D721Med (cell line): ENCODE measurements at regions not wholly inside any gene's neighbourhood (a gene's known extent, or its start where the extent isn't known, plus 50 kb on each side); places are given as distances from the start of the nearest gene placed in this dataset.

Experiments
- DNase-seq: peaks from one replicate; pipeline ENCODE4 v3.0.0; 2011; ENCODE audit warnings: low spot score; ENCODE audit not compliant: insufficient read length
- FAIRE-seq: peaks from 2 replicates; lab custom pipeline; 2011; peaks lifted over from hg19 to GRCh38; lab: Jason Lieb, UNC
- CTCF ChIP-seq: IDR thresholded peaks from 2 replicates; pipeline ENCODE4 v1.5.1; 2012; ENCODE audit warnings: mild to moderate bottlenecking, control low read depth; ENCODE audit not compliant: insufficient read depth; ENCODE audit errors: missing control alignments

DNA sequence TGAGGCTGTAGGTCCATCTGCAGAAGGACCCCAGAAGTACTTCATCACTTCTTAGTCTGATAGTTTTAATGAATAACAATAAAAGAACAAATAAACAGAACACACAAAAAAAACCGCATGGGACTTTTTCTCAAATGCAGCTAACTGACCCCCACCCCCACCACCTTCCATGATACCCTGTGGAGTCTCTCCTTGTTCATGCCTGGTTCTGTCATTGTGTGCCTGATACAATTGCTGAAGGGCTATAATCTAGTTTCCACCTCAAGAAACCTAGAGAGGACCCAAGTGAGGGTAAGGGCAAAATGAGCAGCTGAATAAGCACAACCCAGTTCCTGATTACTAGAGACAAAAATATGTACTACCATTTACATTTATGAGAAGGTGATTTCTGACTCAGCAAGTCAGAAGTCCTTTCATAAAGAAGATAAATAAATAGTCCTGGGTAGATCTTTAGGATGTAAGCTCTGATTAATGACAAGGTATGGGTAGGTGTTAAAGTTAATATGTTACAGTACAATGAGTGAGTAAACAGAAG, 155.1 kb downstream of the TMA16 start:
- FAIRE-seq, result peak; percentile 77
- no peak for TF ChIP-seq CTCF
- no peak for DNase-seq

DNA sequence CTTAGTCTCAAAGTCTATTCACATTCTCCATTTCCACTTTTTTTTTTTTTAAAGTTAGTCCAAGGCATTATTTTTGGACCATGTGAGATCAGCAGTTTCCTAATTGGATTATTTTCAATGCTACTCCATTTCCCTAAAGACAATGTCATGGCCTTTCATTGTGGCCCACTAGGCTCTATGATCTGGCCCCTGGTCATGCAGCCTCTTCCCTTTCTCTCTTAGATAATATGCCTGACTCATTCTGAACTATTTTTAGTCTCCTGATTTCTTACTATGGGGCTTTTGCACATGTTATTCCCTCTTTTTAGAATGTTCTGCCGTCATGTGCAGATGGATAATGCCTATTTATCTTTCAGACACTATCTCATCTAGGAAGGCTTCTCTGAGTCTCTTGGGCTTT, 157.3 kb downstream of the TMA16 start:
- TF ChIP-seq CTCF, result no peak
- FAIRE-seq (no peak), DNase-seq (no peak)

- DNase-seq (no peak), FAIRE-seq (no peak)
- TF ChIP-seq CTCF, result no peak
Observed at GRCh38 chr4:163654621-163655020, 160.1 kb downstream of the TMA16 start.

DNA sequence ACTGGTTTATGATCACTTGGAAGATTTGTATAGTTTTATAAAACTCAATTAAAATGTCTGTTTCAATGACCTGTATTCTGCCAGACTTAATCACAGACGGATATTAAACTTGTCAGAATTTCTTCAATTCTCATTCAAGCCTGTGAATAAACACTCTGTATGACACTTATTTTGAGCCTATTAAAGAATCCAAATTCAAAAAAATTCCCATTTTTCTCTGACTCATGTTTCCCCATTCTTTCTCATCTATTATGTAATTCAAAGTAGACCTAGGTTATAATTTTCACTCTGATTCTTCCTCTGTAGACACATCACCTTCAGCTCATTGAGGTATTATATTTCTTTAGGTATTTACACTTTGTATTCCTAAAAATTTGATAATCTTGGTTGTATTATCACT, 166.1 kb downstream of the TMA16 start:
- FAIRE-seq (no peak), DNase-seq (no peak)
- no peak for TF ChIP-seq CTCF

DNA sequence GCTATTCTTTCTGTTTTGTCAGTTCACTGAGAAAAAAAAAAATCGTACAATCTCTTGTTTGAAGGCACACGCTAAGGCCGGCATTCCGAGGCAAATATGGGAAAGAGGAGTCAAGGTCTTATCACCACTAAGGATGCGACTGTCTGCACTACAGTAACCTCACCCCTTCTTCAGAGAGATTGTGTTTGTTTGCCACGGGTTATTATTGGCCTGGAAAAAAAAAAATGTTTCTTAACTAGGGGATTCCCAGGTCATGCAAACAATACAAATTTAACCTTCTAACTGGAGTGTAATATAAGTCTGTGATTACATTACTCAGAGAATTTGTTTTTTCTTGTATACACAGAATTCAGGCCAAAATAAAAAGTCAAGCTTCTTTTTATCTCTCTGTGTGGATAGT, 168.3 kb downstream of the TMA16 start:
- FAIRE-seq, result no peak
- no peak for DNase-seq
- TF ChIP-seq CTCF, result no peak

- no peak for FAIRE-seq
- DNase-seq, result no peak
- no peak for TF ChIP-seq CTCF
Observed at GRCh38 chr4:163663454-163664225, 169.2 kb downstream of the TMA16 start.

DNA sequence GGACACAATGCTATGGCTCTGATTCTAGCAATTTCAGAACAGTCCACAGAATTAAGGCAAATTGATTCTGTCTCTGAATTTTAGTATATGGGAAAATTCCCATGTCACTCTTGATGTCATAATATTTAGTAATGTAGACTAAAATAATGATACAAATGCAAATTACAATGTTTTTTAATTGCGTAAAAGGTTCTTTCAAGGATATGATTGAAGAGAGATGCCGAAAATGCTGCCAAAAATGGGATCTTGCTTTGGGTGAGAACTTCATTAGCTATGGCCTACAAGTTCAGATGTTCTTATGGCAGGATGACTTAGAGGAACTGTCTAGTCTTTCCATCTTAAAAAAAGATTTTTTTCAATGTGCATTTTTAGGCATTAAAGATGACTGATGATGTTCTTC, 170.6 kb downstream of the TMA16 start:
- no peak for TF ChIP-seq CTCF
- no peak for DNase-seq
- FAIRE-seq, result no peak
